A673 (cell line): ENCODE measurements at regions not wholly inside any gene's neighbourhood (a gene's known extent, or its start where the extent isn't known, plus 50 kb on each side); places are given as distances from the start of the nearest gene placed in this dataset.

Experiments
- EZH2 ChIP-seq: fragments of 200-600 bp; sonication (generic); IDR thresholded peaks from 2 replicates; pipeline ENCODE4 v1.6.1; 2017; ENCODE audit warnings: borderline replicate concordance, low read depth, mild to moderate bottlenecking, mixed read lengths, antibody characterized with exemption, low read length; ENCODE audit not compliant: poor library complexity, severe bottlenecking
- TF ChIP-seq, protein P1 (sequence below): fragments of 300-800, 200-600 bp; sonication (generic); conservative IDR thresholded peaks from 2 replicates; pipeline ENCODE4 v1.5.1; 2017; ENCODE audit warnings: low read depth, mild to moderate bottlenecking, antibody characterized with exemption, low read length, moderate library complexity, mixed read lengths

- TF ChIP-seq, protein P1, sequence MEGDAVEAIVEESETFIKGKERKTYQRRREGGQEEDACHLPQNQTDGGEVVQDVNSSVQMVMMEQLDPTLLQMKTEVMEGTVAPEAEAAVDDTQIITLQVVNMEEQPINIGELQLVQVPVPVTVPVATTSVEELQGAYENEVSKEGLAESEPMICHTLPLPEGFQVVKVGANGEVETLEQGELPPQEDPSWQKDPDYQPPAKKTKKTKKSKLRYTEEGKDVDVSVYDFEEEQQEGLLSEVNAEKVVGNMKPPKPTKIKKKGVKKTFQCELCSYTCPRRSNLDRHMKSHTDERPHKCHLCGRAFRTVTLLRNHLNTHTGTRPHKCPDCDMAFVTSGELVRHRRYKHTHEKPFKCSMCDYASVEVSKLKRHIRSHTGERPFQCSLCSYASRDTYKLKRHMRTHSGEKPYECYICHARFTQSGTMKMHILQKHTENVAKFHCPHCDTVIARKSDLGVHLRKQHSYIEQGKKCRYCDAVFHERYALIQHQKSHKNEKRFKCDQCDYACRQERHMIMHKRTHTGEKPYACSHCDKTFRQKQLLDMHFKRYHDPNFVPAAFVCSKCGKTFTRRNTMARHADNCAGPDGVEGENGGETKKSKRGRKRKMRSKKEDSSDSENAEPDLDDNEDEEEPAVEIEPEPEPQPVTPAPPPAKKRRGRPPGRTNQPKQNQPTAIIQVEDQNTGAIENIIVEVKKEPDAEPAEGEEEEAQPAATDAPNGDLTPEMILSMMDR = no peak
- TF ChIP-seq EZH2 = no peak
Measured at GRCh38 chr3:30982416-30983075, 88.1 kb upstream of the GADL1 start.
